Vagina (tissue), 2 donors: ENCODE measurements at regions not wholly inside any gene's neighbourhood (a gene's known extent, or its start where the extent isn't known, plus 50 kb on each side); places are given as distances from the start of the nearest gene placed in this dataset.

ENCODE experiments used
- CTCF ChIP-seq, 3 experiments: fragments of 450-650 bp in 2 of 3; fragments of 200-600 bp in 1 of 3; sonication (generic) in 1 of 3; IDR thresholded peaks; one replicate each; pipeline ENCODE4 v1.5.1; 2017 to 2019; ENCODE audit warnings: antibody characterized with exemption in 3 of 3, mild to moderate bottlenecking in 2 of 3, moderate library complexity in 2 of 3
- POLR2AphosphoS5 ChIP-seq, 2 donors: sonication (generic); formaldehyde crosslinking; IDR thresholded peaks; one replicate each; pipeline ENCODE4 v1.9.0; 2017; ENCODE audit warnings: antibody characterized with exemption in 2 of 2, mild to moderate bottlenecking in 2 of 2, low read depth in 1 of 2; ENCODE audit not compliant: insufficient read depth in 1 of 2

DNA sequence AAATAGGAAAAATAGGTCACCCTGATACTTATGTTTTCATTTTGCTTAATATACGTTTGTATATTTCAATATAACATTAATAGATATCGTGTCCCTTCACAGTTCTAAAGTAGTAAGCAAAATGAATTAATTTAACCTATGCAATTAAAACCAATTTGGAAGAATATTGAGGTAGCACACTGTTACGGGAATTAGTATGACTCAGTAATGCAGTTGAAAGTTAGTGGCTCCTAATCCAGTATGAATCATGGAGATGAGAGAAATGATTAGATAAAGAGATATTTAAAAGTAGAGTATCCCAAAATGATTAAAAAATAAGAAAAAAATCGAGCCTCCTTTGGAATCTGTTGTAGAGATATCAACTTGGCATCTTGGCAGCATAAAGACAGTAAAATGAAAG is 177.0 kb upstream of the SLITRK6 start:
- TF ChIP-seq CTCF (IDR thresholded peaks at IDR 0.05) (no peak), POLR2AphosphoS5 (IDR thresholded peaks at IDR 0.05; ENCODE audit: insufficient read depth in 1 of 2, low read depth in 1 of 2) (no peak)
